22Rv1 (cell line): ENCODE measurements at regions not wholly inside any gene's neighbourhood (a gene's known extent, or its start where the extent isn't known, plus 50 kb on each side); places are given as distances from the start of the nearest gene placed in this dataset.
"Not testable (repeated sequence)": the region's sequence is repeated elsewhere in the genome, so short reads cannot be mapped to it uniquely, and the experiment has no call there.

Source experiments
- ZFX ChIP-seq: fragments of 450-650 bp; IDR thresholded peaks from 2 replicates; pipeline ENCODE4 v1.6.1; 2017; ENCODE audit warnings: antibody characterized with exemption, borderline replicate concordance
- TF ChIP-seq, protein P1 (sequence below): fragments of 450-650 bp; IDR thresholded peaks from 2 replicates; pipeline ENCODE4 v1.5.1; 2017; ENCODE audit warnings: mild to moderate bottlenecking

GRCh38 chr15:22148109-22148508, 67.8 kb downstream of the OR4M2 start:
- TF ChIP-seq, protein P1, sequence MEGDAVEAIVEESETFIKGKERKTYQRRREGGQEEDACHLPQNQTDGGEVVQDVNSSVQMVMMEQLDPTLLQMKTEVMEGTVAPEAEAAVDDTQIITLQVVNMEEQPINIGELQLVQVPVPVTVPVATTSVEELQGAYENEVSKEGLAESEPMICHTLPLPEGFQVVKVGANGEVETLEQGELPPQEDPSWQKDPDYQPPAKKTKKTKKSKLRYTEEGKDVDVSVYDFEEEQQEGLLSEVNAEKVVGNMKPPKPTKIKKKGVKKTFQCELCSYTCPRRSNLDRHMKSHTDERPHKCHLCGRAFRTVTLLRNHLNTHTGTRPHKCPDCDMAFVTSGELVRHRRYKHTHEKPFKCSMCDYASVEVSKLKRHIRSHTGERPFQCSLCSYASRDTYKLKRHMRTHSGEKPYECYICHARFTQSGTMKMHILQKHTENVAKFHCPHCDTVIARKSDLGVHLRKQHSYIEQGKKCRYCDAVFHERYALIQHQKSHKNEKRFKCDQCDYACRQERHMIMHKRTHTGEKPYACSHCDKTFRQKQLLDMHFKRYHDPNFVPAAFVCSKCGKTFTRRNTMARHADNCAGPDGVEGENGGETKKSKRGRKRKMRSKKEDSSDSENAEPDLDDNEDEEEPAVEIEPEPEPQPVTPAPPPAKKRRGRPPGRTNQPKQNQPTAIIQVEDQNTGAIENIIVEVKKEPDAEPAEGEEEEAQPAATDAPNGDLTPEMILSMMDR, result not testable (repeated sequence)
- TF ChIP-seq ZFX, result not testable (repeated sequence)
